Stimulated activated CD8-positive, alpha-beta memory T cell treated with anti-CD3 and anti-CD28 coated beads, Interleukin-15, amount 100 ng/mL, for 48 hours (primary cell): ENCODE measurements at regions not wholly inside any gene's neighbourhood (a gene's known extent, or its start where the extent isn't known, plus 50 kb on each side); places are given as distances from the start of the nearest gene placed in this dataset.

Experiments
- DNase-seq, 2 donors: peaks; one replicate each; pipeline ENCODE4 v3.0.0-alpha.2; 2020; ENCODE audit warnings: low read depth in 2 of 2

GRCh38 chr2:4368907-4369306 is 665.5 kb downstream of the DCDC2C start:
- no peak for DNase-seq

- DNase-seq, result no peak
Observed at GRCh38 chr2:4369826-4370419, 666.5 kb downstream of the DCDC2C start.

GRCh38 chr2:4370422-4371090 is 667.2 kb downstream of the DCDC2C start:
- DNase-seq, result no peak

GRCh38 chr2:4381049-4381448 is 677.7 kb downstream of the DCDC2C start:
- no peak for DNase-seq

- no peak for DNase-seq
Observed at GRCh38 chr2:4381773-4382172, 678.4 kb downstream of the DCDC2C start.

GRCh38 chr2:4391013-4391412 is 687.6 kb downstream of the DCDC2C start:
- DNase-seq, result no peak

- no peak for DNase-seq
Observed at GRCh38 chr2:4404363-4404762, 701.0 kb downstream of the DCDC2C start.

- no peak for DNase-seq
Observed at GRCh38 chr2:4408321-4408720, 704.9 kb downstream of the DCDC2C start.

- DNase-seq, result no peak
Observed at GRCh38 chr2:4412637-4413187, 709.3 kb downstream of the DCDC2C start.

- DNase-seq, result no peak
Observed at GRCh38 chr2:4415171-4415570, 711.8 kb downstream of the DCDC2C start.

- DNase-seq, result no peak
Observed at GRCh38 chr2:4415810-4416413, 712.5 kb downstream of the DCDC2C start.

GRCh38 chr2:4416431-4416830 is 713.1 kb downstream of the DCDC2C start:
- no peak for DNase-seq

GRCh38 chr2:4417771-4418170 is 714.4 kb downstream of the DCDC2C start:
- DNase-seq, result no peak

- no peak for DNase-seq
Observed at GRCh38 chr2:4420032-4420431, 716.7 kb downstream of the DCDC2C start.

GRCh38 chr2:4424153-4424552 is 720.8 kb downstream of the DCDC2C start:
- no peak for DNase-seq

GRCh38 chr2:4427083-4427482 is 723.7 kb downstream of the DCDC2C start:
- no peak for DNase-seq

GRCh38 chr2:4445821-4446220 is 742.4 kb downstream of the DCDC2C start:
- DNase-seq, result no peak

- no peak for DNase-seq
Observed at GRCh38 chr2:4454907-4455306, 751.5 kb downstream of the DCDC2C start.

- DNase-seq, result no peak
Observed at GRCh38 chr2:4455486-4456155, 752.2 kb downstream of the DCDC2C start.

- no peak for DNase-seq
Observed at GRCh38 chr2:4464634-4465266, 761.4 kb downstream of the DCDC2C start.

GRCh38 chr2:4465671-4466070 is 762.3 kb downstream of the DCDC2C start:
- DNase-seq, result no peak

- DNase-seq, result no peak
Observed at GRCh38 chr2:4475618-4476017, 772.2 kb downstream of the DCDC2C start.
